ENCODE measurements at regions not wholly inside any gene's neighbourhood (a gene's known extent, or its start where the extent isn't known, plus 50 kb on each side); places are given as distances from the start of the nearest gene placed in this dataset.

DNA sequence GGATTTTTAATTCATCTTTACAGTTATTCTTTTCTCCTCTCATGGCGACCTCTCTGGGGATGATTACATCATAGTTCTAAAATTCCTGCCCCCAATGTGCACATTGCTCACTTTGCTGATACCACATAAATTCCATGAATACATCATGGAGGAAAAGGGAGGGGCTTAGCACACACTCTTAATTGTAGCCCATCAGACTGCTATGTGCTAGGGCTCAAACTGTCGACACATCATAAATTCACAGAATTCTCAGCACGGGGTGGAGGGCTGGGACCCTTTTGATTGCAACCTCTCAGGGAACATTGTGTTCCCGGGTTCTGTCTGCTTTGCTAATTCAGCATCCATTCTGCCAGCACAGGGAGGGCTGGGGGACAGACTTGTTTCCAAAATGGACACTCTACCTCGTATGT, 592.9 kb downstream of the BCOR start:
- DNase-seq (ENCODE audit: low read depth in 2 of 2) = no peak

DNA sequence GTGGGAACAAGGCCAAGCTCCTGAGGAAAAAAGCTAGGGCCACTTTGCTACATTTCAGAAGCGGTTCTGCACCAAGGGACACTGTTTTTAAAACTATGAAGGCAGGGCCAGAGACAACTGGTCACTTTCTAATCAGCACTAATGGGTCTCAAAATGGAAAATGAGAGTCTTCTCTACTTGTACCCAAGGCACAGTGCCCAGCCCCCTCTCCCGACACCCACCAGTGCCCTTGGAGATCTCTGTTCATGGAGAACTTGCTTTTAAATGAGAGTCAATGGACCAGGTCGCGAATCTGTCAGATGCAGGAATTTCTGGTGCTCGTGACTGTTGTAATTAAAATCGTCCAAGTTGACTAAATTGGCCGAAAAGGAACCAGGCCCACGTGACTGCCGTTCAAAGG, 591.6 kb downstream of the BCOR start:
- no peak for DNase-seq (ENCODE audit: low read depth in 2 of 2)

DNA sequence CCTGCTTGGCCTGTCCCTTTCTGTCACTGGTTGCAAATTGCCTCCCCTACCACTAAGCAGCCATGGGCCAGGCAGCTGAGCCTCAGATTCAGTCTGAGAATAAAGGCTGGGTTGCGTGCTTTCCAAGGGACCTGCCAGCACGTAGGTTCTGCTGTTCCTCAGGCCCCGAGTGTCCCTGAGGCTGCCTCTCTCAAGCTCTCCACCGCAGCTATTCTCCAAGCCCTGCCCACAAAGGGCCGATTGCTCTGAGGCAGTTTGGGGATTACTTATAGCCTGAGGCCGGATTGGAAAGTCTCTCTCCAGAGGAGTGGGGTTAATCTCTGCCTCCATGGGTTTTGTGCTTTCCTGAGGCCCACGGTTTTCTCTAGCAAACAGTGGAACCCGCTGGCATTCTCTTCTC, 590.7 kb downstream of the BCOR start:
- DNase-seq (ENCODE audit: low read depth in 2 of 2) = no peak

DNA sequence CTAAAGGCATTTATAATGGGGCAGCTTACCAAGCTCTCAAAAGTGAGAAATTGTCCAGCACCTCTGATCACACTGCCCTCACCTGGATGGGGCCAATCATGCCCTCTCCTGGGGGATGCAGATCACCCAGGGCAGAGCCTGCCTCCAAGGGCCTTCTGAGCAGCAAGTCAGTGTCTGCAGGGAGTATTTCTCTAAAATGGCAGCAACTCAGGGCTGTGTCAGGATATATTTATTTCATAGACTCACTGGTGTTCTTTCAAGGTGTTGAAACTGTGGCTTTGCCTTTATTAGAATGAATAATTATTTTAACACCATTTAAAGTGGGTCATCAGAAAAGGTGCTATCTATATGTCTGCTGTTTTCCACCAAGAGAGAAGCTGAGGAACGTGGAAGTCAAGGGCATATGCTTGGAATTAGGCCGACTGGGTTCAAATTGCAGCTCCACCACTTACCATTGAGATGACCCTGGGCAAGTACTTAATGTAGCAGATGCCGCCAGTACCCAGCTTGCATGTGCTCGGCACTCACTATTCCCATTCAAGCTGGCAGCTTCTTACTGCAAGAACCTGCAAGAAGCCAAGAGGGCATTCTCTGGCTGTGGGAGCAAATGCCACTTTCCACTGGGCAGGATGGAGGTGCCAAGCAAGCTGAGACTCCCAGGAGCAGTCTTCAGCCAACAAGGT, 590.0 kb downstream of the BCOR start:
- DNase-seq (ENCODE audit: low read depth in 2 of 2) = no peak

DNA sequence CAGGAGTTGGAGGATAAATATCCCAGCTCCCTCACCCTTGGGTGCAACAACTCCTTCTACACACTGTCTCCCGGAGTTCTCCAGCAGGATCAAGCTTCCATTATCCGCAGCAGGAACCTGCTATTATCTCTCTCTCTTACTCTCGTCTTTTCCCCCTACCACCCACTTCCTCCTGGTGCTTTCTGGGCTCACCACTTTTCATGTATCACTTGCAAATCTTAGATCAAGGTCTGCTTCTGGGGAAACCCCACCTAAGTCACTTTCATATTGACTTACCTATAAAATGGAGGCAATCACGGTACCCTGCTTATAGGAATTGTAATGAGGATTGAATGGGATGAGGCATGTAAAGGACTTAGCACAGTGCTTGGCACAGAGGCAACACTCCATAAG, 589.5 kb downstream of the BCOR start:
- DNase-seq (ENCODE audit: low read depth in 2 of 2) = no peak

DNA sequence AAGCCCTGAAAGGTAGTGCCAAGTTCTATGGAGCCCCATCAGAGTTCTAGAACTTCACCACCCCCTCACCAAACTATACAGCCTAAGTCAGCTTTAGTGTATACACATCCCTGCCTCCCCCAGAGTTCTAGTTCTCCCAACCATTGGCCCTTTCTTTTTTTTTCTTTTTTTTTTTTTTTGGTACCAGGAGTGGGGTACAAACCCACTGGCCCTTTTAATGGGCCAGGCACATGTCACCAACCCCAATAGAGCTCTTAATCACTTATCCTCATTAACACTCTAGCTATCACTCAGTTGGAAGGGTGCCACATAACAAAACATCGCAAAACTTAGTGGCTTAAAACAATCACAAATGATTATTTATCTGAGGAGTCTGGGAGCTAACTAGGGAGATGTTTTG, 588.6 kb downstream of the BCOR start:
- no peak for DNase-seq (ENCODE audit: low read depth in 2 of 2)

DNA sequence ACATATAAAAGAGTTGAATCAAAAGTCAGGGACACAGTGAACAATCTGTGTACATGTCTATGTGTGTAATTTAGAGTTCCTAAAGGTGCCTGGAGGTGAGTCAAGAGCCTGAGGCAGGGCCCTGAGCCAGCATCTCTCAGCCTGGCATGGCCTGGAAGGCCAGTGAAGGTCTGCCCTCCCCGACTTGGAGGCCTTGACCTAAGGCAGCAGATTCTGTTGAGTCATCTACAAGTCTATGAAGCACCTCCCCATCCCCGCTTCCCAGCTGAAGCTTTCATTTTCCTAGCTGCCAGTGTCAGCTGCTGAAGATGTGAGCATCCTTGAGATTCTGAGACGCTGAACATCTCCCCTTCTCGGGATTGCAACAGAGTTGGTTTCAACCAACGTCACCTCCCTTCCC, 583.9 kb downstream of the BCOR start:
- DNase-seq (ENCODE audit: low read depth in 2 of 2) = no peak

DNA sequence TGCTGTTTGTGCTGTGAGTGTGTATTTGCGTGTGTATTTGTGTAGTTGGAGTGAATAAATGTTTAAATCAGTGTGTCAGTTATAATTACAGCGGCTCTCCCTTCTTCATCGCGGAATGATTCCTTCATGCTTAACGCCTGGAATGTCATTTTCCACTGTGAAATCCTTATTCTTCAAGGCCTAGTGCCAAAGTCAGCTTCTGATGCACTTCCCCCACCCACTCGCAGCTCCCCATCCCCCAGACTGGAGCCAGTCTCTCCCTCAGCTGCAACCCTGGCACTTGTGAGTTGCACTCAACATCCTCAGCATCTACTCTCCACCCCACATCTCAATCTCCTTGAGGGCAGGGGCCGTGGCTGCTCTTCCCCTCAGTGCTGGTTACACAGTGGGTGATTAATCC, 583.0 kb downstream of the BCOR start:
- DNase-seq (ENCODE audit: low read depth in 2 of 2) = no peak

DNA sequence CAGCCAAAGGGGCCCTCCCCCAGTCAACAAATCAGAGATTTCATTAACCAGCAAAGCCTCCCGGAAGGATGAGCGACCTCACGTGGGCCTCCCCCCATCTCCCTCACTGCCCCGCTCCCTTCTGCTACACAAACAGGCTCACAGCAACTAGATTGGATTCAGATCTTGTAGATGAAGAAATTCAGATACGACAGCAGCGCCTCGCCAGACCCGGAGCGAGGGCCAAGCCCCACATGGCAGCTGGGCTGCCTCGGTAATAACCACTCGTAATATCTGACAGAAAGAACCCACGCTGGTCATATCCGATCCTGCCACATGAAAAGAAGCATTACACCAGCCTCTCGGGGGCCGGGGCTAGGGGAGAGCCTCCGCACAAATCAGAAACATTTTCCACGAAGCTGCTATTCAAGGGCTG, 581.3 kb downstream of the BCOR start:
- DNase-seq (ENCODE audit: low read depth in 2 of 2) = no peak

DNA sequence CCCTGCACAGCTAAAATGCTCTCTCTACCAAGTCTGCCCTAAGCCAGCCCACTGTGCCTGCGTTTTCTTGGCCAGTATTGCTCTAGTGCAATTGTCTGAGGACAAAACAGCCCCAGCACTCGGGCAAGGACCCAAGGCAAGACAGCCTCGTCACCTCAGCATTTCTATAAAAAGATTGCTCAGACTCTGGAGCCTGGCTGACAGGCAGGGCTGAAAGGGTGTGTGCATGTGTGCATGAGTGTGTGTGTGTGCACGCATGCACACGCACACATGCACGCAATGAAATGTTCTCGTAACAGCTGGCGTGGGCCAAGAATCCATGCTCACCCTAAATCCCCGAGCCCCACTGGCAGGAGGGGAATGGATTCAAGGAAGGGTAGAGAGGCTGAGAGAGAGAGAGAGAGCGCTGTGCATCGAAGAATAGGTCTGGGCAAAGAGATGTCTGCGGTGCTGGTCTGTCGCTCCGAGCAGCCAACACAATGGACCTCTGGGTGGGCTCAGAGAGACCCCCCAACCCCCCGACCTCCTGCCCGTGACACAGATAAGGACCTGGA, 579.2 kb downstream of the BCOR start:
- no peak for DNase-seq (ENCODE audit: low read depth in 2 of 2)

DNA sequence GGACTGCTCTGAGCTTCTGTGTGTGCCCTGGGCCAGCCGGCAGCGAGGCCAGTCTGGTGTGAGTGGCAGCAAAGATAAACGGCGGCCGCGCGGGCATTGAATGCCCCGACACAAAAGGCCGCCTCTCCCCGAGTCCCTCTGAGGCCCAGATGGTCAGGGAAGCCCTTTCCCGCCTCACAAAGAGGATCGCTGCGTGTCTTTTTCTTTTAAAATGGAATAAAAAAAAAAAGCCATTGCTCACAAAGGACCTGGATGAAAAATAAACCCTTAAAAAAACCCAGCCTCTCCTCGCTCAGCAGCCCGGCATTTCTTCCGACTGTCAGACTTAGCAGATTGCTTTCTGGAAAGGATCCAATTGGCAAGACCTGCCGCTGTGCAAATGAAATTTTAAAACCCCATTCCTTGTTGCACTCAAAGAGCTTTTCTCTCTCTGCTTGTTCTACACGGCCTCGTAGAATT, 578.7 kb downstream of the BCOR start:
- no peak for DNase-seq (ENCODE audit: low read depth in 2 of 2)

DNA sequence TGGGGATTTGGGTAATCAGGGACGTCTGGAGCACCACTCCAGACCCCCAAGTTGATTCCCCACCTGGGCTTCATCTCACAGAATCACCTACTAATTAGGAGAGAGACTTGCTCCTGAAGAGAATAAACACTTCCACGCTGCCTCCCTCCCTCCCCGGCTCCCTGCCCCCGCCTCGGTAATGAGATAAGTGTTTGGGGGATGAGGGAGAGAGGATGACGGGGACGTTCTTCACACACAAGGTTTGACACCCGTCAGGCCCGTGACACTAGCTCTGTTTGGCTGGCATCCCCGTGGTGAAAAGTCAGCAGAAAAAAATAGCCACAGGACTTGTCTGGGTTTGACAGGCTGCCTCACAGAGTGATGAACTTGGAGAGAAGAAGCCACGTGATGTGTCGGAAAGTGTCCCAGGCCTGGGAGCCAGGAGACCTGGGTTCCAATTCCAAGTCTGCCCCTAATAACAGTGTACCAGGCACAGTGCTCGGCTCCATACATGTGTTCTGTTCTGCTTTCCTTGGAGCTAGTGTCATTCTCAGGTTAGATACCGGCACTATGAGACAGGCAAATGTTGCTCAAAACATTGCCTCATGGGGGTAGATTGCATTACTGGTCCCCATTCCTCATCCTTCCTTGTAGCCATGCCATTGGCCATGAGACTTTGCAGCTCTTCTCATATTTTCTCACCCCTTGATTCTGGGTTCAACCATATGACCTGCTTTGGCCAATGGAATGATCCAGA, 578.0 kb downstream of the BCOR start:
- no peak for DNase-seq (ENCODE audit: low read depth in 2 of 2)

DNA sequence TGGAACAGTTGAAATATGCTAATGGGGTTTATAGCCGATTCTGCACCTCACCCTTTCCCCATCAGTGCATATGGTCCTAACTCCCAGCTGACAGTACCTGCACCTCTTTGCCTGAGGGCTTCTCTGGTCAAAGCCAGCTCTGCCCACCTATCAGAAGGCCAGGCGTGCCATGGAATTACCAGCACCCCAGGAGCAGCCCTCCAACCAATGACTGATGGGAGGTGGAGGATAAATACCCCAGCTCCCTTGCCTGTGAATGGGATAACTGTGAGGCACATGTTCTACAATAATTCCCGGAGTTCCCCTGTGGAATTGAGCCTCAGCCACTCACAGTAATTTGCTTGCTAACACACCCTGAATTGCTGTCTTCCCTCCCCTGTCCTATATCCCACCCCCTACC, 572.0 kb downstream of the BCOR start:
- DNase-seq (ENCODE audit: low read depth in 2 of 2) = no peak

DNA sequence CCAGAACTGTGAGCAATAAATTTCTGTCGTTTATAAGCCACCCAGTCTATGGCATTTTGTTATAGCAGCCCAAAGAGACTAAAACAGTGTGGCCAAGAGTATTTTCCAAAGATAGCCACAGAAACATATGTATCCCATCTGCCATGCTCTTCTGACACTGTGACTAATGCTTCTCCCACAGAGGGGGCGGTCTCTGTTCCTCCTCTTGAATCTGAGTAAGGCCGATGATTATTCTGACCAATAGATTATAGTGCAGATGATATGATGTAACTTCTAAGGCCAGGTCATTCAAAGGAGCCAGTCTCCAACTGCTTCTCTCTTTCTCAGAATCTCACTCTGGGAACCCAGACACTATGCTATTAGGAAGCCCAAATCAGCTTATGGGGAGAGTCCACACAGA, 570.7 kb downstream of the BCOR start:
- DNase-seq (ENCODE audit: low read depth in 2 of 2) = no peak

DNA sequence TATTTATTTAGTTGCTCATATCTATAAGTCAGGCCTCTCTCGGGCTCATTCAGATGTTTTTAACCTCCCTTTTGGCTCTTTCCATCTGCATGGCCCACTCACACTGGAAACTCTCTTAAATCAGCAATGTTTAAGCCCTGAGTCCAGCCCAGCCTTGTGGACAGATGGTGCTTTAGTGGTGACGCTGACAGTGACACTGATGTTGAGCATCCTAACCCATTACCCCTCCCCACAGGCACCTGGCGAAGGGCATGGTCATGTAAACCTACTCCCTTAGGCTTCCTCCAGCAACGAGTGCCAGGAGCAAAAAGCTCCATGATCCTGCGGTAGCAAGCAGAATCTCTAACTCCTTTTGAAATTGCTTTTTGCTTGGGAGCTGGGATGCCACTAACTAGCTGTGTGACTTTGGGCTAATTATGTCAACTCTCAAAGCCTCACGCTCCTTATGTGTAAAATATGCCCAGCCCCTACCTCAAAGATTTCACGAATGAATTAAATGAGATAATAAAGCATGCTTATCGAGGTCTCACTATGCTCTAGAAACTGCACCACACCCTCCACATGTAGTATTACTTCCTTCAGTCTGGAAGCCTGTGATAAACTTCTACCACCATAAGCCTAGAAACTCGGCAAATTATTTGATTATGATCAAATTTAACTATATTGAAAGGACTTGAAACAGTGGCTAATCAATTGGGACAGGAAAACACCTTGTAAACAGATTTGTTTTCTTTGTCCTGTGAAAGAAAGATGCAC, 569.4 kb downstream of the BCOR start:
- no peak for DNase-seq (ENCODE audit: low read depth in 2 of 2)

DNA sequence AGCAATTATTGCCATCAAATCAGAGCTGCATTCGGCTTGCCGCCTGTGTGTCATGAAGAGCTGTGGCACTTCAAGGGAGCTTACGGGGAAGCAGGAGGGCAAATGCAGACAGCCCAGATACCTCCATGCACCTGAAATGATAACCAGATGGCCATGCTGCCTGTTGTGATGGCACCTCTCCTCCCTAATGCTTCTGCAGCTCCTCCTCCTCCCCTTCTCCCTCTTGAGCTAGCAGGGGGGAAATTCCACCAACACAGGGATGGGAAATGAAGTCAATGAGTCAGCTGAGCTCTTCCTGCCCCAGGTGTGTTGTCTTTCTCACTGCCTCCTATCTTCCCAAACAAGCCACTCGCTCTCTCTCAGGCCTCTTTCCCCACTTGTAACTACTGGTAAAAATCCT, 565.0 kb downstream of the BCOR start:
- DNase-seq (ENCODE audit: low read depth in 2 of 2) = no peak

DNA sequence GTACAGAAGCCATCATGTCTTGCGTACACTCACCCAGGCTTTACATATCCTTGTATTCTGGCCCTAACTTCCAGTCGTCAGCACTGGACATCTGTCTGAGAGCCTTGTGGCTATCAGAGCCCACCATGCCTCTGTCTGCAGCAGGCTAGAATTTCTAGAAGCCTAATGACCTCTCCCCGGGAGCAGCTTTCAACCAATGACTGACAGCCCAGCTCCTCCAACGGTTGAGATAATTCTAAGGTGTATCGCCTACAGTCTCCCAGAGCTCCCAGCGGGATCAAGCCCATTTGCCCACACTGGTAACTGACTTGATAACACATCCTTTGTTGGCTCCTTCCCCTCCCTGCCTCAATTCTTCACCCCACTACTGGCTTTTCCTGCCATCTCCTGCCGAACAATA, 562.8 kb downstream of the BCOR start:
- no peak for DNase-seq (ENCODE audit: low read depth in 2 of 2)

DNA sequence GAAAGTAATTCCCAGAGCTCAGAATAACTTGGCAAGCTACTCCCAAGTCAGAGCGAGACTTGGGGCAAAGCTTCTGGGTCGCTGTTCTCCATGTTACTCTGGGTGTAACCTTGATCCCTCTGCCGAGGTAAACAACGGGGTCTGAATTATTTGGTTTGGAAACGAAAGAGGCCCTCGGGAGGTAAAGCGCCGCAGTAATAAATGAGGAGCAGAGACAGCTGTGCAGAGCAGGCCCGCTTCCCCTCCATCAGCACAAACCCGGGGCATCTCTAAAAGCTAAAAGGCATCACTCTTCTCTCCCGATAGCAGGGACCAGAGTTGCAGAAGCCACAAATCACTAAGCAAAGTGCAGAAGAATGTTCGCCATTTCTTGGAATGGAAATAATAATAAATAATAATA, 561.5 kb downstream of the BCOR start:
- no peak for DNase-seq (ENCODE audit: low read depth in 2 of 2)

DNA sequence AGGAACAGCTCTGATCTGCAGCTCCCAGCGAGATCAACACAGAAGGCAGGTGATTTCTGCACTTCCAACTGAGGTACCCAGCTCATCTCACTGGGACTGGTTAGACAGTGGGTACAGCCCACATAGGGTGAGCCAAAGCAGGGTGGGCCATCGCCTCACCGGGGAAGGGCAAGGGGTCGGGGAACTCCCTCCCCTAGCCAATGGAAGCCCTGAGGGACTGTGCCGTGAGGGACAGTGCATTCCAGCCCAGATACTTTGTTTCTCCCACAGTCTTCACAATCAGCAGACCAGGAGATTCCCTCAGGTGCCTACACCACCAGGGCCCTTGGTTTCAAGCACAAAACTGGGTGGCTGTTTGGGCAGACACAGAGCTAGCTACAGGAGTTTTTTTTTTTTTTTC, 555.9 kb downstream of the BCOR start:
- DNase-seq (ENCODE audit: low read depth in 2 of 2) = no peak

DNA sequence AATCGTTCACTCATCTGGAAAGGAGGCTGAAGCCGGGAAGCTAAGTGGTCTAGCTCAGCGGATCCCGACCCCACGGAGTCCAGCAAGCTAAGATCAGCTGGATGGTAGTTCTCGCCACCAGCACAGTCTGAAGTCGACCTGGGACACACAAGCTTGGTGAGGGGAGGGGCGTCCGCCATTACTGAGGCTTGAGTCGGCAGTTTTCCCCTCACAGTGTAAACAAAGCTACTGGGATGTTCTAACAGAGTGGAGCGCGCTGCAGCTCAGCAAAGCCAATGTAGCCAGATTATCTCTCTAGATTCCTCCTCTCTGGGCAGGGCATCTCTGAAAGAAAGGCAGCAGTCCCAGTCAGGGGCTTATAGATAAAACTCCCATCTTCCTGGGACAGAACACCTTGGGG, 555.4 kb downstream of the BCOR start:
- no peak for DNase-seq (ENCODE audit: low read depth in 2 of 2)

DNA sequence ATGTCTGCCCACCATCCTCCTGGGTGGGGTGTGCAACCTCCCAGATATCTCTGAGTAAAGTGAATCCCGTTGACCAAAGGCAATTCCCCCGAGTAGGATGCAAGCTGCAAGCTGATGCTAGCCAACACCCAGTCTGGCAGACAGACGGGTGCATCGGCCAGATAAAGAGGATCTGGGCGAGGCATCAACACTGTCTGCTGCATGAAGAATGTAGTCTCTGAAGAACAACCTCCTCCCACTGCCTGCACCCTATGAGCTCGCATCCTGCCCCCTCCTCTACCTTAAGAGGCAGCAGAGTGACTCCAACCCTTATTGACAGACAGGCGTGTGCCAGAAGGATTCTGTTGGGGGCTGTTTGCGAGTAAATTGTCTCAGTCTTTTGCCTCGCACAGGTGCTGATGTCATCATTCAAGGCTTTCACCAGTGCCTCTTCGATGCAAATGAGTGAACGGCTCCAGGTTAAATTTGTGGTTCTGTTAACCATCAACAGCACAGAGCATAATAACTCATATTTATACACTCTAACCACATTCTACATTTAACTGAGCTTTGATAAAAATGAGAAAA, 546.9 kb downstream of the BCOR start:
- no peak for DNase-seq (ENCODE audit: low read depth in 2 of 2)

DNA sequence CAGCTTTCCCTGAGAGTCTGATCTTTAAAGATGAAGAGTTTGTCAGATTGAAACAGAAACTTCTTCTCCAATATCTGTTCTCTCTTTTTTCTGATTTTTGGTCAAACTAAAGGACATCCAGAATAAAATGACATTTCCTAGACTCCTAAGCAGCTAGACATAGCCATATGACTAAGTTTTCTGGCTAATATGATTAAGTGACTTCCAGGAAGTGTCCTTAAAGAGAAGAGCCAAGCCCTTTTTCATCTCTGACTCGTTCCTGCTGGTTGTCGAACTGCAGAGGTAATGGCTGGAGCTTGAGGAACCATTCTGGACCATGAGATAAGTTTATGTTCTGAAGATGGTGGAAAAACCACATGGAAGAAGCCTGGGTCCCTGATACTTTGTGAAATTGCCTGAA, 546.0 kb downstream of the BCOR start:
- no peak for DNase-seq (ENCODE audit: low read depth in 2 of 2)

All from activated CD4-positive, alpha-beta T cell treated with anti-CD3 and anti-CD28 coated beads for 24 hours (primary cell).